LNCaP clone FGC (cell line): ENCODE measurements at regions not wholly inside any gene's neighbourhood (a gene's known extent, or its start where the extent isn't known, plus 50 kb on each side); places are given as distances from the start of the nearest gene placed in this dataset.
"Not testable (repeated sequence)": the region's sequence is repeated elsewhere in the genome, so short reads cannot be mapped to it uniquely, and the experiment has no call there.

ENCODE experiments used
- DNase-seq: peaks from one replicate; pipeline ENCODE4 v3.0.0-alpha.2; 2011; ENCODE audit warnings: low read depth
- H3K4me3 ChIP-seq: 2 replicates; pipeline ENCODE4 v1.5.1; 2011; ENCODE audit warnings: mild to moderate bottlenecking, low read depth, low read length, control low read depth
- CTCF ChIP-seq: IDR thresholded peaks from 2 replicates; pipeline ENCODE4 v1.5.1; 2012; ENCODE audit warnings: mild to moderate bottlenecking; ENCODE audit not compliant: control insufficient read depth, insufficient read depth; ENCODE audit errors: extremely low read depth

DNA sequence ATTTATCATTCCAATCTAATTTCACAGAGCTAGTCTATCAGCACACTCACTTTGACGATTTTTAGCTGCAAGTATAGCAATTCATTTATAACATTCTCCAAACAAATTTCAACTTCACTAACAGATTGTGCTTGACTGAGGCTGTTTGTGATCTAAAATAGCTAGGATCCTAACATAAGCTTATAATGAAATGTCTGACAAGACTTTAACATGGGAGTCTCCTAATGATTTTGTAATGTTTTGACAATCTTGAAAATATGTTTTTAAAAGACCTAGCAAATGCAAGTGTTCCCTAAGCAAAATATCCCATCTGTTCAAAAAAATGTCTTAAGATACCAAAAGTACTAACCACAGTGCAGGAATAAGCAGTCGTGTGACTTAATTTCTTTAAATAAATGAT, 889.5 kb upstream of the SPRY2 start:
- H3K4me3 ChIP-seq, result no peak overlapping the region
- no peak for DNase-seq
- TF ChIP-seq CTCF, result no peak

DNA sequence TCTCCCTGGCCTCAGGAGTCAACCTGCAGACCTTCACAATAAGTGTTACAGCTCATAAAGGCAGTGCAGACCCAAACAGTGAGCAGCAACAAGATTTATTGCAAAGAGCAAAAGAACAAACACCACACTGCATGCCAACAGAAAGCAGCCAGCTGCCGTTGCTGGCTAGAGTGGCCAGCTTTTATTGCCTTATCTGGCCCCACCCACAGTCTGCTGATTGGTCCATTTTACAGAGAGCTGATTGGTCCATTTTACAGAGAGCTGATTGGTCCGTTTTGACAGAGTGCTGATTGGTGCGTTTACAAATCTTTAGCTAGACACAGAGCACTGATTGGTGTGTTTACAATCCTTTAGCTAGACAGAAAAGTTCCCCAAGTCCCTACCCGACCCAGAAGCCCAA, 885.9 kb upstream of the SPRY2 start:
- not testable (repeated sequence) for H3K4me3 ChIP-seq, DNase-seq

GRCh38 chr13:81224209-81224833, 883.4 kb upstream of the SPRY2 start:
- no peak for TF ChIP-seq CTCF
- no peak overlapping the region for H3K4me3 ChIP-seq
- DNase-seq, result no peak

DNA sequence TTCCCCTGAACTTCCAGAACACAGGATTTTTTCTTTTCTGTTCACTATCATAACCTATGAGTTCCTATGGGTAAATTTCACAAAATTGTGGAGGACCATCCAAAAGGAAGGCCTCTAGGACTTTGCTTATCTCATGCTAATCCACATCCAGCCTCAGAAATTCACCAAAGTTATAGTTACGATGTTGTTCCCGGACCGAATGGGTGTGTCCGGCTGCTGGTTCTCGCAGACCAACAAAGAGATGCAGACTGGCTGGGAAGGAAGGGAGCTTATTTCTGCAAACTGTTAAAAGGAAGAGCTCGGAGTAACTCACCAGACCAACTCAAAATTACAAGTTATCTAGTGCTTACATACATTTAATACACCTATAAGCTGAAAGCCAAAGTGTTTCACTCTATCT, 882.9 kb upstream of the SPRY2 start:
- H3K4me3 ChIP-seq, result no peak overlapping the region
- DNase-seq, result no peak
- no peak for TF ChIP-seq CTCF

DNA sequence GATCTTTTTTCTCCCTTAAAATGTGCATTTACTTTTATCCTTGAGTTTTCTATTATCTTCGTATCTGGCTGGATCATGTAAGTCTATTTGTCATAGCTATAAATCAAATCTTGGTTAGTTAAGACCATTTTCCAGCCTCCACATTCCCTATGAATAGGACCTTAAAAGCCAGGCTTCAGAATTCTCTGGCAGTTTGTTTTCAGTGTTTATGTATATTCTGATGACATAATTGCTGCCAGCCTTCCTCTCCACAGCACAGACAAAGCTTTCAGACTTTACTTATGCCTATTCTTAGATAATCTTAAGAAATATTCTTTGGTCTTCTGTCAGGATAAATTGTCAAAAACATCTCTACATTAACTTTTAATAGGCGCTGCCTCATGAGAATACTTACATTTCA, 870.8 kb upstream of the SPRY2 start:
- no peak for DNase-seq
- no peak for TF ChIP-seq CTCF

DNA sequence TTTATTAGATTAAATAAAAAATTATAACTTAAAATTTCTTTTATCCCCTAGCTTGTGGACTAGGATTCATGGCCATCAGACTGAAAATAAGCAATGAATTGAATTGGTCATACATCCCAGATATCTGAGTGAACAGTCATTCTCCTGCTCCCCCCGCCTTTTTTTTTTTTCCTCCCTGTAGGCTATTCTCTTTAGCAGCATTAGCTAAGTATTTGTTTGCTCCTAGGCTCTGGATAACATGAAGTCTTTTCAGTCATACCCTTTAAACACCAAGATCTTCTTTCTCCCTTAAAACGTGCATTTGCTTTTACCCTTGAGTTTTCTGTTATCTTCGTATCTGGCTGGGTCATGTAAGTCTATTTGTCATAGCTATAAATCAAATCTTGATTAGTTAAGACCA, 866.7 kb upstream of the SPRY2 start:
- DNase-seq, result no peak
- H3K4me3 ChIP-seq, result no peak overlapping the region
- no peak for TF ChIP-seq CTCF

More for the DNA sequence above, 870.8 kb upstream of the SPRY2 start:
- no peak overlapping the region for H3K4me3 ChIP-seq

DNA sequence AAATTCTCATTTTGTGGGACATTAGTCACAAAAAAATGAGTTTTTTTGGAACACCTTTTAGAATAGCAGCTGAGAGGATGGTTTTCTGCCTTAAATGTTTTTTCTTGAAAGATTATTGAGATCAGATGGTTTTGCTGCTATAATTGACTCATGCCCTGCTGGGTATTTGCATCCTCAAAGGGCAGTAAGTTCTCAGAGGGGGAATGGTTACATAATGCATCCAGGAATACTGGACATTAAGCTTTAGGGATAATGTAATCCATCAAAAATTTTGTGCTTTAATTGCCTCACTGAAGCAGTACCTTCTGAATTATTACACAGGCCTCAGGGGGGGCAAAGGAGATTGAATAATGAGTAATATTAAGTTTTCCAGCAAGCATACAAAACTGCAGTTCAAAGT, 866.3 kb upstream of the SPRY2 start:
- TF ChIP-seq CTCF, result no peak
- H3K4me3 ChIP-seq, result no peak overlapping the region
- no peak for DNase-seq
